Smooth muscle cell (in vitro differentiated cells): ENCODE measurements at regions not wholly inside any gene's neighbourhood (a gene's known extent, or its start where the extent isn't known, plus 50 kb on each side); places are given as distances from the start of the nearest gene placed in this dataset.

Experiments used
- DNase-seq: peaks from one replicate; lab custom pipeline; 2025; ENCODE audit not compliant: unreplicated experiment; lab: John Stamatoyannopoulos, UW
- H2AFZ ChIP-seq: fragments of 200-600 bp; sonication (generic); 2 replicates; pipeline ENCODE4 v1.6.0; 2016; ENCODE audit warnings: antibody characterized with exemption, low read depth, mild to moderate bottlenecking
- H3F3A ChIP-seq: fragments of 200-600 bp; sonication (generic); 2 replicates; pipeline ENCODE4 v1.6.0; 2017; ENCODE audit warnings: antibody characterized with exemption, low read depth
- H3K27ac ChIP-seq: fragments of 200-600 bp; sonication (generic); 2 replicates; pipeline ENCODE4 v1.5.1; 2016; ENCODE audit warnings: low read depth, mild to moderate bottlenecking
- H3K27me3 ChIP-seq: fragments of 200-600 bp; sonication (generic); 2 replicates; pipeline ENCODE4 v1.6.1; 2016; ENCODE audit warnings: low read depth, mild to moderate bottlenecking
- H3K36me3 ChIP-seq: fragments of 200-600 bp; sonication (generic); 2 replicates; pipeline ENCODE4 v1.5.1; 2016; ENCODE audit warnings: low read depth
- H3K4me1 ChIP-seq: fragments of 200-600 bp; sonication (generic); 2 replicates; pipeline ENCODE4 v1.5.1; 2016; ENCODE audit warnings: low read depth
- H3K4me2 ChIP-seq: fragments of 200-600 bp; sonication (generic); 2 replicates; pipeline ENCODE4 v1.6.0; 2016; ENCODE audit warnings: mild to moderate bottlenecking
- H3K4me3 ChIP-seq: fragments of 200-600 bp; sonication (generic); 2 replicates; pipeline ENCODE4 v1.5.1; 2016; ENCODE audit warnings: mild to moderate bottlenecking
- H3K79me2 ChIP-seq: fragments of 200-600 bp; sonication (generic); 2 replicates; pipeline ENCODE4 v1.6.0; 2016; ENCODE audit warnings: low read depth, mild to moderate bottlenecking
- H3K9ac ChIP-seq: fragments of 200-600 bp; sonication (generic); 2 replicates; pipeline ENCODE4 v1.6.0; 2016; ENCODE audit warnings: low read depth
- H3K9me3 ChIP-seq: fragments of 200-600 bp; sonication (generic); replicated peaks from 2 replicates; pipeline ENCODE4 v1.5.1; 2016; ENCODE audit warnings: low read depth
- H4K20me1 ChIP-seq: fragments of 200-600 bp; sonication (generic); 2 replicates; pipeline ENCODE4 v1.6.0; 2016; ENCODE audit warnings: low read depth
- CTCF ChIP-seq: fragments of 200-600 bp; sonication (generic); IDR thresholded peaks from 2 replicates; pipeline ENCODE4 v1.5.1; 2017; ENCODE audit warnings: borderline replicate concordance, mild to moderate bottlenecking, antibody characterized with exemption; ENCODE audit not compliant: insufficient read depth, poor library complexity, severe bottlenecking
- WGBS: methylation state at CpG from one replicate; pipeline ENCODE4 v1.1.7; 2016; ENCODE audit warnings: low lambda C conversion rate; 5-methylcytosine and 5-hydroxymethylcytosine counted together

- no peak for DNase-seq
- WGBS, result 67% methylated on average over 9 of the region's 9 CpGs
Observed at GRCh38 chr13:111659219-111659775, 338.9 kb downstream of the TEX29 start.

GRCh38 chr13:111659842-111660241 is 339.4 kb downstream of the TEX29 start:
- no peak for DNase-seq
- no peak overlapping the region for H3K4me2 ChIP-seq
- H3K27me3 ChIP-seq, result peaks cover 17% of the 10 kb centered on the region
- H4K20me1 ChIP-seq, result no peaks in the 10 kb centered on the region
- H3K27ac ChIP-seq, result no peak overlapping the region
- H3K4me1 ChIP-seq, result peaks cover 25% of the 10 kb centered on the region
- no peak overlapping the region for H3K9ac ChIP-seq
- 88% methylated on average over 7 of the region's 7 CpGs for WGBS
- no peak overlapping the region for H2AFZ ChIP-seq
- H3K9me3 ChIP-seq, result no peaks in the 10 kb centered on the region
- no peaks in the 10 kb centered on the region for H3F3A ChIP-seq
- no peak for TF ChIP-seq CTCF
- no peaks in the 10 kb centered on the region for H3K36me3 ChIP-seq
- H3K79me2 ChIP-seq, result no peaks in the 10 kb centered on the region
- no peak overlapping the region for H3K4me3 ChIP-seq

More at GRCh38 chr13:111659219-111659775, 338.9 kb downstream of the TEX29 start:
- no peaks in the 10 kb centered on the region for H3F3A ChIP-seq
- no peak overlapping the region for H2AFZ ChIP-seq
- H3K27me3 ChIP-seq, result peaks cover 23% of the 10 kb centered on the region
- peak overlapping the region; percentile 51 for H3K4me2 ChIP-seq
- H3K27ac ChIP-seq, result no peak overlapping the region
- H3K9me3 ChIP-seq, result no peaks in the 10 kb centered on the region
- no peak for TF ChIP-seq CTCF
- no peak overlapping the region for H3K9ac ChIP-seq
- H3K4me3 ChIP-seq, result no peak overlapping the region
- H4K20me1 ChIP-seq, result no peaks in the 10 kb centered on the region
- no peaks in the 10 kb centered on the region for H3K36me3 ChIP-seq
- no peaks in the 10 kb centered on the region for H3K79me2 ChIP-seq
- H3K4me1 ChIP-seq, result peaks cover 25% of the 10 kb centered on the region

GRCh38 chr13:111661052-111661451 is 340.6 kb downstream of the TEX29 start:
- no peaks in the 10 kb centered on the region for H3K9me3 ChIP-seq
- 89% methylated on average over 13 of the region's 13 CpGs for WGBS
- H3K4me3 ChIP-seq, result no peak overlapping the region
- H3K4me1 ChIP-seq, result peaks cover 25% of the 10 kb centered on the region
- no peaks in the 10 kb centered on the region for H4K20me1 ChIP-seq
- H3K36me3 ChIP-seq, result no peaks in the 10 kb centered on the region
- H3K27me3 ChIP-seq, result peaks cover 8% of the 10 kb centered on the region
- H3K79me2 ChIP-seq, result no peaks in the 10 kb centered on the region
- no peak overlapping the region for H3K4me2 ChIP-seq
- no peak overlapping the region for H3K9ac ChIP-seq
- no peak for DNase-seq
- no peak overlapping the region for H3K27ac ChIP-seq
- H3F3A ChIP-seq, result no peaks in the 10 kb centered on the region
- no peak overlapping the region for H2AFZ ChIP-seq
- TF ChIP-seq CTCF, result no peak

- Histone ChIP-seq H3K9me3 (no peaks in the 10 kb centered on the region), H3K36me3 (no peaks in the 10 kb centered on the region), H3K9ac (no peak overlapping the region), H3K4me3 (no peak overlapping the region), H3K4me2 (no peak overlapping the region), H3K27me3 (peaks cover 7% of the 10 kb centered on the region), H3F3A (no peaks in the 10 kb centered on the region), H3K4me1 (peaks cover 25% of the 10 kb centered on the region), H3K27ac (no peak overlapping the region), H4K20me1 (no peaks in the 10 kb centered on the region), H3K79me2 (no peaks in the 10 kb centered on the region), H2AFZ (no peak overlapping the region)
- WGBS, result 94% methylated on average over 9 of the region's 9 CpGs
- DNase-seq, result no peak
- no peak for TF ChIP-seq CTCF
Observed at GRCh38 chr13:111661776-111662175, 341.3 kb downstream of the TEX29 start.
